GM18502 (cell line): ENCODE measurements at regions not wholly inside any gene's neighbourhood (a gene's known extent, or its start where the extent isn't known, plus 50 kb on each side); places are given as distances from the start of the nearest gene placed in this dataset.

Experiments
- ATAC-seq: cut with Tn5 transposase; IDR thresholded peaks from one replicate; pipeline ENCODE4 v1.9.1; 2021; ENCODE audit warnings: mild to moderate bottlenecking; ENCODE audit not compliant: unreplicated experiment, poor library complexity

- ATAC-seq: no peak
Observed at GRCh38 chr16:59259074-59259949, 525.2 kb upstream of the GOT2 start.

DNA sequence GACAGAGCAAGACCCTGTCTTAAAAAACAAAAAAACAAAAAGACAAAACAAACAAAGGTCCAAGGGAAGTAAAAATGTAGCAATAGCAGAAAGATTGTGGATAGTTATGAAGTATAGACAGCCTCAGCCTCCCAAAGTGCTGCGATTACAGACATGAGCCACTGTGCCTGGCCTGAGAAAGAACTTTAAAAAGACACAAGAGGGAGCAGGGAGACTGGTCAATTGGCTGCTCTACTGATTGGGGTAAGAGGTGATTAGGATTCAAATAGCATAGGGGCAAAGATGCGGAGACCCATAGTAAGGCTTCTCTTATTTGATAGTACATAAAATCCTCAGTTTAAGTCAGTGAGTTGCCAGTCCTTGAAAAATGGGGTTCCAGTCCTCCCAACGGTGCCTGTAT is 518.2 kb upstream of the GOT2 start:
- no peak for ATAC-seq

DNA sequence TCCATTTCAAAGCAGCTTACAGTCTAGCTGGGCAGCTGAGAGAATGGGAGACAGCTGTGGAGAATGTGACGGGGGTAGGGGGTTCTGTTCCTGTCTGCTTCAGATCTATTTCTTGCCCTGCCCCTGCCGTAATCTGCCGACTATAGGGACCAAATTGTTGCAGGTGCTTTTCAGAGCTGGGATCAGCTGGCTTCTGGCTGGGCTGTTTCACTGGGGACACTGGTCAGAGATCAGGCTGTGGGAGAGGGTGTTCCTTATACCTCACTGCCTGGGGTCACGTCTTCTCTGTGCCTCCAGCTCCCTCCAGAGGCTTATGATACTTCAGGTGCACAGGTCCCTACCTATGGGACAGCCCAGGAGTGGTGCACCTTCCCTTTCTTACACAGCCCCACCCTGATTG is 514.9 kb upstream of the GOT2 start:
- ATAC-seq: no peak

- no peak for ATAC-seq
Observed at GRCh38 chr16:59242556-59242955, 508.4 kb upstream of the GOT2 start.

- no peak for ATAC-seq
Observed at GRCh38 chr16:59238246-59238645, 504.1 kb upstream of the GOT2 start.

- no peak for ATAC-seq
Observed at GRCh38 chr16:59236804-59237458, 502.8 kb upstream of the GOT2 start.

DNA sequence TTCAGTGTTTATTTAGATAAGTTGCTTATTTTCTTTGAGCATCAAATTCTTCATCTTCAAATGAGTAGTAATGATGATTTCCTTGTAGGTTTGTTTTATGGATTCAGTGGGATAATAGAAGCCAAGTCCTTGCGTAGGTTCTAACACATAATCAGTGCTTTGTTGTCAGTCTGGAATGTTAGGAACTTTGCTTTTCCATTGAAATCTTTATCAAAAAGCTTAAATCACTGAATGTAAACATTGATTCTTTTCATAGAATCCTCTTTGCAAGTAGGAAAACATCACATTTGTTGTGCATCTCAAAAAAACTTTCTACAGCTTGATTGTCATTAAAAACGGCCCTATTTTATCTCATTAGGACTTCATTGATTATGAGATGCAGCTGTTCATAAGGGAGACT is 490.3 kb upstream of the GOT2 start:
- ATAC-seq: no peak

- no peak for ATAC-seq
Observed at GRCh38 chr16:59220011-59220410, 485.9 kb upstream of the GOT2 start.

DNA sequence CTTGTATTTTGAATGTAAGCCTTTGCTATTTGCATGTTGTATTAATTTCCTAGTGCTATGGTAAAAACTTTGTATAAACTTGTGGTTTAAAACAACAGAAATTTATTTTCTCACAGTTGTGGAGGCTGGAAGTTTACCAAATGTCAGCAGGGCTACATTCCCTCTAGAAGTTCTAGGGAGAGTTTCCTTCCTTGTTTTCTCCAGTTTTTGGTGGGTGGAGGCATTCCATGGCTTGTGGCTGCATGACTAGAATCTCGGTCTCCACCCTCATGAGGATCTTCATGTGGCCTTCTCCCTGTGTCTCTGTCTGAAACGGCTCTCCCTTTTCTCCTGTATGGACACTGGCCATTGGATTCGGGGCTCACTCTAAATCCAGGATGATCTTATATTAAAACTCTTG is 482.2 kb upstream of the GOT2 start:
- ATAC-seq: no peak

GRCh38 chr16:59214455-59214854 is 480.3 kb upstream of the GOT2 start:
- ATAC-seq: no peak

DNA sequence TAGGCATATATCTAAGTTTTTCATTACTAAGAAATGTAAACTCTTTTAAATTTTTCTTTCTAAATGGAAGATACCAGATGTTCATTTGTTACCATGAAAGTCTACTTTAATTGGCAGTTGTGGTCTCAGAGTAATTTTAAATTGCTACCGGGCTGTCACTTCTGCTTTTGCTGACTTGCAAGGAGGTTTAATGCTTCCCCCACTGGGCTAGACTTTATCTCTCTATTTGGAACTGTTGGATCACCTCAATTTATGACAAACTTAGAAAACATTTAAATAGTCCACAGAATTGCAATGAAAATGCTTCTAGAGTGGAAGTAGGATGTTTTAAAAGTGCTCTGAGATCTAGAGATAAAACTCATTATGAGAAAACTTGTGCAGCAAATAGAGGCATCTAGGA is 479.8 kb upstream of the GOT2 start:
- ATAC-seq: no peak

- ATAC-seq: no peak
Observed at GRCh38 chr16:59212492-59213024, 478.4 kb upstream of the GOT2 start.

DNA sequence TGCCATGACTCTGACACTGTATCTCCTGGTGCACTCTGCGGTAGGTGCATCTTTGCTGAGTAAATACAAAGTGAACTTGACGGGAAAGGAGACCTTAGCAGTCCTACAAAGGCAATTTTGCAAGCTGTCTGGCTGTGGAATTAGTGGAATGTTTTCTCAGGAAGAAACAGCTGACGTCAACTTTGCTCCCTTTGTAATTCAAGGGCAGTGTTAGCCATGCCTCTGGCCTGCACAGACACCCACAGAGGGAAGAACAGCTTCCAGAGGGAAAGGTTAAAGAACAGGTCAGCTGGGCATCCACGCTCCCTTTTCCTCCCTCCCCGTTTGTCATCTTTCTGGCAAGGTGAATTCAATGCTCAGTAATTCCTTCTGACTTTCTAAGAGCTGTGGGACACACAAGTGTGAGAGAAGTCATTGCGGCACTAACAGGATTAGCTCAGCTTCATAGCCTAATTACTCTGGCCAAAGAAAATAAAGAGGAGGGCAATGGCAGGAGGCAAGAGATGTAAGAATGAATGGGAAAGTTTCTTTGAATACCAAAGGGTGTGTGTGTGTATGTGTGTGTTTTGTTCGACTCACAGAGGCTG is 476.9 kb upstream of the GOT2 start:
- ATAC-seq: no peak

GRCh38 chr16:59205403-59205802 is 471.3 kb upstream of the GOT2 start:
- no peak for ATAC-seq

DNA sequence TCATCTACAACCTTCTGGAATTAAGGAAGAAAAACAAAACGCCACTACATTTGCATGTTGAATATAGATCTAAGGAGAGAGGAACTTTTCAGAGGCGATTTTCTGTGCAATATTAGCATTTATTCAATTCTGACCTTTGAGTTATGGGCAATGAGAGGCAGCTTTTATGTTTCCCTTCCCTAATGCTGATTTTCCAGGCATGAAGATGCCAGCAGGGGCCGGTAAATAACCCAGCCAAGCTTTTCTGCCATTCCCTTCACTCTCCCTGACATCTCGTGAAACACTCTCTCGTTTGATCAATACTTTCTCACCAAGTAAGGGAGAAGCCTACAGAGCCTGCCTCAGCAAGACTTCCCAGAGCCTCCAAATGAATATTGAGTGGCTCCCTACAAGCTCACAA is 470.5 kb upstream of the GOT2 start:
- ATAC-seq: no peak

DNA sequence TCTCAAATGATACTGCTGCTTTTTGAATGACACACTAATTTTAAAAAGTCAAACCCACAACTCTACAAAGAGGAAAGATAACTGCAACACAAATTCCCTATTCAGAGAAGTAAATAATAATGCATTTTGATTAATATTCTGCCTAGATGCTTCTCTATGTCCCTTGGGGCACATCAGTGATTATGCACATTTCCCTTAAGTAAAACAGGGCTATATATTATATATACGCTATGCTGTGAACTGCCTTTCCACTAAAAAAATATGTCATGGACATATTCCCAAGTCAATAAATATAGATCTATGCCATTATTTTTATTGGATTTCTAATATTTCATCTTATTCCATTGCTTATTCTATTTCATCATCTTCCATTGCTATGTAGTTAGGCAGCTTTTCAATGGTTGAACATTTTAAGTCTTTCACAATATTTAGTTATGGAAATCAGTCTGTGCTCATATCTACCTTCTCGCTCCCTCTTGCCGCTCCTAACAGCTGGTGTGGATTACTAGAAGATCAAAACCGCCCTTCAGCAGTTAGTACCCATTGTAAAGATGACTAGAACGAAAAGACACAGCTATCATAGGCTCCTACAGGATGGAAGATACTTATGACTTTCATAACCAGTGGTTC is 468.2 kb upstream of the GOT2 start:
- no peak for ATAC-seq

- no peak for ATAC-seq
Observed at GRCh38 chr16:59201821-59202220, 467.7 kb upstream of the GOT2 start.

GRCh38 chr16:59201160-59201559 is 467.0 kb upstream of the GOT2 start:
- ATAC-seq: no peak

DNA sequence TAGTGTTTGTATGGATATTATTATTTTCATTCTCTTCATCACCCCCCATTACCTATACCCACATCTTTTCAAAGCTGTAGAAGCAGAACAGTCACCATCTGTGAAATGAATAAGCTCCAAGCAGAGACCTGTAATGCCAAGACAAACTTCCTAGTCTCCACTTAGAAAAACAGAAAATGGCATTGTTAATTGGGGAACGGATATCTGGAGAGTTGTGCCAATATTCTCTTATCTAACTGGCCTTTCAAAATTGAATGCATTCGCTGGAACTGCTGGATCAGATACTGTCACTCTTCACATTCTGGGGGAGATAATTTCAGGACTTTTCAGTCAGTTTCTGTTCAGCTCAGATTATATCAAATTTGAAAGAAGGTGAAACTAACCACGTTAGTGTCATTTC is 464.4 kb upstream of the GOT2 start:
- ATAC-seq: no peak

DNA sequence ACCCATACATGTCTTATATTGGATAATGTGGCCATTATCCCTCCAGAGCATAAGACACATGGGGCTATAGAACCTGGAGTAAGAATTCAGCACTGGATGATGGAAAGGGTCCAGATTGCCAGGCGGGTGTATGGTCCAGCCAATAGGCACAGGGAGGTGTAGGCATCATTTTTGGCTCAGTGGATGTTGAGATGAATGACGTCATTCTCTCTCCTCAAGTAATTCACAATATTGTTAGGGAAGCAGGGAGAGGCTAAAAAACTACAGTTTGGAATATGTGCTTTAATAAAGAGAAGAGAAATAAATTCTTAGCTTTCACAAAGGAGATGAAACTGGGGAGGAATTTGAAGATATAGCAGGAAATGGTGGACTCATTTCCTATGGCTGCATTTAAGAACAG is 461.1 kb upstream of the GOT2 start:
- ATAC-seq: no peak

DNA sequence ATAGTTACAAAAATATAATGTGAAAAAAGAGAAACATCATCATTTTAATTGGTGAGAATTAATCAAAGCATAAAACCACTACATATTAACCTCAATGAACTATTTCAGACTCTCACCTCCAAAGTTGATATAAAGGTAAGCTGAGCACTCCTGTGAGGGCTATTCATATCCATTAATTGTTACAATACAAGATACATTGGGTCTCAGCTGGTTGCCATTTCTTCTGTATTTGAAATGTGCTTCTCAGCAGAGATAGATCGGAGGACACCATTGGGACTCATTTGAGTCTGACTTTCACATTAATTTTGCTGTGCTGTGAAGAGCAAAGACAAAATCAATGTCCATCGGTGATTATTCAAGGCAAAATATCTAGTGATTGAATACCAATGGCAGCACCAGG is 459.5 kb upstream of the GOT2 start:
- no peak for ATAC-seq
